Activated CD4-positive, CD25-positive, alpha-beta regulatory T cell treated with anti-CD3 and anti-CD28 coated beads, Interleukin-2, amount 50 U/mL, for 72 hours (primary cell): ENCODE measurements at regions not wholly inside any gene's neighbourhood (a gene's known extent, or its start where the extent isn't known, plus 50 kb on each side); places are given as distances from the start of the nearest gene placed in this dataset.

Source experiments
- DNase-seq: peaks from one replicate; pipeline ENCODE4 v3.0.0; 2021

DNA sequence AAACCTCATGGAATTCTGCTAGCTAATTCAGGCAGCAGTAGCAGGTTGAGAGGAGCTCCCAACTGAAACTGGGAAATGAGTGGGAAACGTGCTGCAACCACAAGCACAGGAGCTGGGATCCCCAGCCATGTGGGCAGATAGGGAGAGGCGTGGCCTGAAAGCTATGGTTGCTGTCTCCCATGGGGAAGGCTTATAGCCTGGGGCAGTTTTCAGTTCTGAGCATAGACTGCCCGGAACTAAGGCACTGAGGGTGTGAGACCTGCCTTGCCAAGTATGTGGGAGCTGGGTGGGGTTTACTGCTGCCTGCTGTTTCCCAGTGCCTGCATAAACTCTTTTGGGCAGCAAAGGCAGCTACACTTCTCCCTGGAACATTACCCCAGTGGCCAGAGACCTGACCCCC is 229.5 kb downstream of the TUSC7 start:
- DNase-seq, result no peak

- DNase-seq, result no peak
Measured at GRCh38 chr3:116939550-116939949, 230.0 kb downstream of the TUSC7 start.

DNA sequence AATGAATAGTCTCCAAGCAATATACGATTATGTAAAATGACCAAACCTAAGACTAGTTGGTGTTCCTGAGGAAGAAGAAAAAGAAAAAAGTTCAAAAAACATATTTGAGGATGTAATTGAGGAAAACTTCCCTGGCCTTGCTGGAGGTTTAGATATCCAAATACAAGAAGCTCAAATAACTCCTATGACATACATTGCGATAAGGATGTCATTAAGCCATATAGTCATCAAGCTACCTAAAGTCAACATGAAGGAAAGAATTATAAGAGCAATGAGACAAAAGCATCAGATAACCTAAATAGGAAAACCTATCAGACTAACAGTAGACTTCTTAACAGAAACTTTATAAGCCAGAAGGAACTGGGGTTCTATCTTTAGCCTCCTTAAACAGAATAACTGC is 231.1 kb downstream of the TUSC7 start:
- DNase-seq, result no peak

DNA sequence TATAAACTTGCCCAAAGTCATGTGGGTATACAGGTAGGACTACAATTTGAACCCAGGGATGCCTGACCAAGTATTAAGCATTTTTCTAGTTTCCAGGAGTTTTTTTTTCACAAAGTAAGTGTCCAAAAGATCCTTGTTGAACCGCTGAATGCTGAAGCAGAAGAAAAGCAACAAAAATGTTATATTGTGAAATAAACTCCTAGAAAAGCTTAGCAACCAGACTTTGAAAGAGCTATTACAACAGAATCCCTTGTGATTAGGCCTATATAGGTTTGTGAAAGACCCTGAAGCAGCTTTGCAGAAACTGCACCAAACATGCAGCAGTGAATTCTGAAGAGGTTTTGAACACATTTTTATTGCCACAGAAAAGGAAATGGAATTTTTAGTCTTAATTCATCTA is 236.8 kb downstream of the TUSC7 start:
- DNase-seq, result no peak

GRCh38 chr3:116947148-116947547 is 237.6 kb downstream of the TUSC7 start:
- no peak for DNase-seq

DNA sequence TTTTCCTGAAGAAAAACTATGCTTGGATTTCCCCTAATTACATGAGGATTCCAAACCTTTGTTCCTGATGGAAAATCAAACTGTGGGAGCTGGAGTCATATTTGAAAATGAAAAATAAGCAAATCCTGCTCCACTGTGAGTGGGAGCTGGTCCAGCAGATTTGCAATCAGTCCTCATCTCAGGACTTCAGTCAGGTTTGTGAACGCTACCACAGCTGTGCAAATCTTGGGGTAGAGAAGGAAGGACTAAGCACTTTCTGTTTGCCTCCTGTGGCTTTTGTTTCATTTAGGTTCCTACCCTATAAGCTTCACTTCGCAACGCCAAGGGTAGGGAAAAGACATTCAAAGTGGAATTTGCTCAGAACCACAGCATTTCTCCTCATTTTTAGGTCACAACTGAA is 238.2 kb downstream of the TUSC7 start:
- no peak for DNase-seq

GRCh38 chr3:116950301-116951055 is 240.9 kb downstream of the TUSC7 start:
- no peak for DNase-seq

- DNase-seq, result no peak
Measured at GRCh38 chr3:116951610-116952009, 242.0 kb downstream of the TUSC7 start.

DNA sequence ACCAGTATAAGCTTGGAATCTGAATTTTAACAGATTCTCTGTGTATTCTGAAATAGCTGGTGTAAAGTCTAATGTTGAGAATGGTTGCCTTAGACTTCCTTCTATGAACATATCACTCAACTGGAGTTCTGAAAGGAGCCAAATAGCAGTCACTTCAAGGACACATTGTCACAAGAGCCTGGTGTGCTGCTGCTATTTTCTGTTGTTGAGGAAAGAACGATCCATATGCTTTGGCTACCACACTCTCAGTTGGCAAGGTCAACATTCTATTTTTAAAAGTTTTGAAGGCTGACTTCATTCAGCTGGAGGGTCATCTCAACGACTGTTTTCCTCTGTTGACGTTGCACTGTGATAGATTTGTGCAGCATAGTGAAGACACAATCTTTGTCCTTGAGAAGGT is 248.7 kb downstream of the TUSC7 start:
- no peak for DNase-seq

- DNase-seq, result no peak
Measured at GRCh38 chr3:116961106-116961505, 251.5 kb downstream of the TUSC7 start.

- DNase-seq, result no peak
Measured at GRCh38 chr3:116963802-116964201, 254.2 kb downstream of the TUSC7 start.

GRCh38 chr3:116966649-116967048 is 257.1 kb downstream of the TUSC7 start:
- no peak for DNase-seq

- DNase-seq, result no peak
Measured at GRCh38 chr3:116969135-116969534, 259.6 kb downstream of the TUSC7 start.

DNA sequence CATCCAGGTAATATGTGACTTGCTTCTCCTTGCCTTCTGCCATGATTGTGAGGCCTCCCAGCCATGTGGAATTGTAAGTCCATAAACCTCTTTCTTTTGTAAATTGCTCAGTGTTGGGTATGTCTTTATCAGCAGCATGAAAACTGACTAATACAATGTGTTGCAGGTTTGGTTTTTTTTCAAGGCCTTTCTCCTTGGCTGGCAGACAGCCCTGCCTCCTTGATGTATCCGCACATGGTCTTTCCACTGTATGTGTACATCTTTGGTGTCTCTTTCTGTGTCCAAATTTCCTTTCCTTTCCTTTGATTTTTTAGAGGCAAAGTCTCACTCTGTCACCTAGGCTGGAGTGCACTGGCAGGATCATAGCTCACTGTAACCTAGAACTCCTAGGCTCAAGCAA is 260.1 kb downstream of the TUSC7 start:
- no peak for DNase-seq

- DNase-seq, result no peak
Measured at GRCh38 chr3:116971531-116971930, 262.0 kb downstream of the TUSC7 start.

DNA sequence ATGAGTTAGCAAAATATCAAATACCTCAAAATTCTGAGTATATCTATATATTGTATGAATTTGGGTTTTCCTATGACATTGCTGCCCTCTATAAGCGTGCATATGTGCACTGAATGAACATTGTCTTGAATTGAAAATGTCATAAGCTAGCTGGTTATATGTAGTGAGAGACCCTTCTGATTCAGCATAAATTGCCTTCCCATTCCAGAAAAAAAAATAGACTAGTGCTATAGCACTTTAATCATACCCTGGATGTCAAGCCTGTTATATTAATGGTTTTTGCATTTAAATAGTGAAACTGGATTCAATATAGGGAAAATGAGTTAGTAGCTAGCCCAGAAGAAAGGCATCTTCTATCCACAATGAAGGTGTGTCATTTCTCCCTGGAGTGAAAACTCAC is 265.1 kb downstream of the TUSC7 start:
- DNase-seq, result no peak

- DNase-seq, result no peak
Measured at GRCh38 chr3:116977441-116977840, 267.9 kb downstream of the TUSC7 start.

DNA sequence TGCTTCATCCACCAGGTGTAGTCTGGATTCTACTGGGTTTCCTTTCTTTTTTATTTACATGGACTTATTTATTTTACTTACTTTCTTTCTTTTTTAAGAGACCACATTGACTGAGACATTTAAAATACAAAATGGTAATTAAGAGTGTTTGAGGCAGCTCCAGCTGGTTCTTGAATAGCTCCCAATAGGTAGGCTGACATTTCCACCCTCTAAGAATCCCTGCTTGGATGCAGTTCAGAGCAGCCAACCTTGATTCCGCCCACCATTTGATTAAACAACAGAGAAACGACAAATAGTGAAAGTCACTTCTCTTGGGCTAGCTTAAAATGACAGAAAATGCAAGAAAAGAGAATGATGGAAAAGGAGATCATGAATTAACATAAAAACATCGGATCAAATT is 270.5 kb downstream of the TUSC7 start:
- DNase-seq, result no peak

DNA sequence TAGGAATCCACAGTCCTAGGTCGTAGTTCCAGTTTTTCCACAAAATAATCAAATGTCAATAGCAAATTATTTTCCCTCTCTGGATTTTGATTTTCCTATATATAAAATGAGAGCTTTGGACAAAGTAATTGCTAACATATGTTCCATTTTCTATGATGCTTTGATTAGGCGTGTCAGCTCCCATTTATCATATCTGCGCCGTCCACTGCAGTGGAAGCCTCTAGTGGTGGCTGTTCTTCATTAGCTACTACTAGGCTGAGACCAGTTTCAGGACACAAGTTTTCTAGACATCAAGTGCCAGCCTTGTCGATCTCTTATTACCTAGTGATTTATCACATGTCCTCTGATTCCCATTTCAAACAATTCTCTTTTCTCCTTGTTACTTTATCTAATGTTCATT is 271.5 kb downstream of the TUSC7 start:
- DNase-seq, result no peak

DNA sequence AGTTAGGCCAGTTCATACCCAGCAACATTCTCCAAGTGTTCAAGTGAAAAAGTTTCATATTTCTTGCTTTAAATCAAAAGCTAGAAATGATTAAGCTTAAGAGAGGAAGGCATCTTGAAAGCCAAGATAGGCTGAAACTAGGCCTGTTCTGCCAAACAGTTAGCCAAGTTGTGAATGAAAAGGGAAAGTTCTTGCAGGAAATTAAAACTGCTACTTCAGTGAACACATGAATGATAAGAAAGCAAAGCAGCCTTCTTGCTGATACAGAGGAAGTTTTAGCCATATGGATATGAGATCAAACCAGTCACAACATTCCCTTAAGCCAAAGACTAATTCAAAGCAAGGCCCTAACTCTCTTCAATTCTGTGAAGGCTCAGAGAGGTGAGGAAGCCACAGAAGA is 274.7 kb downstream of the TUSC7 start:
- DNase-seq, result no peak

DNA sequence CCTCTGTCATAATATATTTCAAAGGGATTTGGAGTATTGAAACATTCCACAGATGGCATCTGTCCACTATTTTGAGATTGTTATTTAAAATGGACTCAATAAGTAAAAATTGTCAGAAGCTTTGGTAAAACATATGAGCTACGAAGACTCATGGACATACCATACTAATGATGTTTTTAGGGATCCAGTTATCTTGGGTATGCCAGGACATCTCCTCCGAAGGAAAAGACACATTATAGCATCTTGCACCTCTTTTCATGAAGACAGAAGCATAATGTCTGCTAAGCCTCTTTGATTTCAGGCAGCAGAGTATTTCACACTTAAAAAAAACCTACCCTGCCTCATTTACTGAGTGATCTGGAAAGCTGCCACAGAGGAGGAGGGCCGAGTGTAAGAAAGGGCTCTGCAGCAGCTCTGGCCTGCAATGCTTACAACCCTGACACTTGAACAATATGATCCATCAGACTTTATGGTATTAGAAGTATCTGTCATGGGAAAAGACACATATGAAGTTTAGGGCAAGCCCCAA is 284.8 kb downstream of the TUSC7 start:
- DNase-seq, result no peak

- no peak for DNase-seq
Measured at GRCh38 chr3:117003501-117003900, 293.9 kb downstream of the TUSC7 start.

- DNase-seq, result no peak
Measured at GRCh38 chr3:117005274-117005673, 295.7 kb downstream of the TUSC7 start.

GRCh38 chr3:117005911-117006522 is 296.4 kb downstream of the TUSC7 start:
- DNase-seq, result no peak

- no peak for DNase-seq
Measured at GRCh38 chr3:117010318-117010717, 300.7 kb downstream of the TUSC7 start.
